Uterus (tissue), 3 donors: ENCODE measurements at regions not wholly inside any gene's neighbourhood (a gene's known extent, or its start where the extent isn't known, plus 50 kb on each side); places are given as distances from the start of the nearest gene placed in this dataset.
"Not testable (repeated sequence)": the region's sequence is repeated elsewhere in the genome, so short reads cannot be mapped to it uniquely, and the experiment has no call there.

Source experiments
- DNase-seq, 2 donors: peaks; one replicate each; pipeline ENCODE4 v3.0.0-alpha.2; 2019 to 2020
- H3K27ac ChIP-seq, 2 donors: fragments of 200-600 bp; sonication (generic); 1 replicate in 1 of 2; 2 replicates in 1 of 2; pipeline ENCODE4 v1.5.1; 2016 to 2018
- H3K27me3 ChIP-seq, 2 donors: fragments of 200-600 bp; sonication (generic); one replicate each; pipeline ENCODE4 v1.5.1; 2018 to 2019; ENCODE audit warnings: control low read depth in 1 of 2
- H3K36me3 ChIP-seq, 2 donors: fragments of 200-600 bp; sonication (generic); one replicate each; pipeline ENCODE4 v1.5.1; 2019; ENCODE audit warnings: control low read depth in 1 of 2
- H3K4me1 ChIP-seq, 2 donors: fragments of 200-600 bp; sonication (generic); one replicate each; pipeline ENCODE4 v1.5.1; 2018 to 2019; ENCODE audit warnings: control low read depth in 1 of 2
- H3K4me3 ChIP-seq, 2 donors: fragments of 200-600 bp; sonication (generic); 1 replicate in 1 of 2; 2 replicates in 1 of 2; pipeline ENCODE4 v1.5.1; 2018 to 2019; ENCODE audit warnings: mild to moderate bottlenecking in 1 of 2
- H3K9me3 ChIP-seq, 2 donors: fragments of 200-600 bp; sonication (generic); one replicate each; pipeline ENCODE4 v1.5.1; 2019; ENCODE audit warnings: control low read depth in 1 of 2
- POLR2A ChIP-seq, 2 donors: fragments of 450-650 bp; IDR thresholded peaks; one replicate each; pipeline ENCODE4 v1.6.1; 2016; ENCODE audit warnings: antibody characterized with exemption in 2 of 2, mild to moderate bottlenecking in 1 of 2, moderate library complexity in 1 of 2
- intact Hi-C: fragments of 100-400 bp; cut with DNase I; formaldehyde crosslinking; loops from one replicate; pipeline ENCODE4 v1.15.1; 2023; ENCODE audit warnings: low total_unique reads
- TF ChIP-seq, protein P1 (sequence below), 4 experiments: fragments of 200-600 bp in 2 of 4; fragments of 450-650 bp in 2 of 4; sonication (generic) in 2 of 4; IDR thresholded peaks; one replicate each; pipeline ENCODE4 v1.5.1; 2016 to 2019; ENCODE audit warnings: antibody characterized with exemption in 4 of 4, mild to moderate bottlenecking in 2 of 4, moderate library complexity in 1 of 4
- donor health status: DM: yes; HTN: yes; CAD: no.

DNA sequence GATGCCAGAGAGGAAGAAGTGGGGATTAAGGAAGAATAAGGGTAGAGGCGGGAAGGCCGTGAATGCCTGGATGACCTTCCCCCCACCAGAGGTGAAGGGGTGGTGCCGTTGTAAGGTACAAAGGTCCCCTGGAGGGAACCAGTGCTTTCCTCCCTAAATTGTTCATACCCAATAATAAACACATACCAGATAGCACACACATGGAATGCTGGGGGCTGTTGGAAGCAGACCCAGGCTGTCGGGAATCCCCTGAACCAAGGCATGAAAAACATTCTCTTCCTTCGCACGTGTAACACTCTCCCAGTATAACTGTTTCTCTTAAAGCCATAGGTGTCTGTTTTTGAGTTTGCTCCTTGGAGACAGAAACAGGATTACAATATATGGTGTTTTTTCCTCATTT, 107.1 kb upstream of the CTAGE1 start:
- no peak overlapping the region for H3K4me3 ChIP-seq
- no peak for DNase-seq
- H3K36me3 ChIP-seq, result no peaks in the 10 kb centered on the region
- TF ChIP-seq, protein P1, sequence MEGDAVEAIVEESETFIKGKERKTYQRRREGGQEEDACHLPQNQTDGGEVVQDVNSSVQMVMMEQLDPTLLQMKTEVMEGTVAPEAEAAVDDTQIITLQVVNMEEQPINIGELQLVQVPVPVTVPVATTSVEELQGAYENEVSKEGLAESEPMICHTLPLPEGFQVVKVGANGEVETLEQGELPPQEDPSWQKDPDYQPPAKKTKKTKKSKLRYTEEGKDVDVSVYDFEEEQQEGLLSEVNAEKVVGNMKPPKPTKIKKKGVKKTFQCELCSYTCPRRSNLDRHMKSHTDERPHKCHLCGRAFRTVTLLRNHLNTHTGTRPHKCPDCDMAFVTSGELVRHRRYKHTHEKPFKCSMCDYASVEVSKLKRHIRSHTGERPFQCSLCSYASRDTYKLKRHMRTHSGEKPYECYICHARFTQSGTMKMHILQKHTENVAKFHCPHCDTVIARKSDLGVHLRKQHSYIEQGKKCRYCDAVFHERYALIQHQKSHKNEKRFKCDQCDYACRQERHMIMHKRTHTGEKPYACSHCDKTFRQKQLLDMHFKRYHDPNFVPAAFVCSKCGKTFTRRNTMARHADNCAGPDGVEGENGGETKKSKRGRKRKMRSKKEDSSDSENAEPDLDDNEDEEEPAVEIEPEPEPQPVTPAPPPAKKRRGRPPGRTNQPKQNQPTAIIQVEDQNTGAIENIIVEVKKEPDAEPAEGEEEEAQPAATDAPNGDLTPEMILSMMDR (IDR thresholded peaks at IDR 0.05), result no peak
- no peak for TF ChIP-seq POLR2A (IDR thresholded peaks at IDR 0.05)
- H3K4me1 ChIP-seq, result no peaks in the 10 kb centered on the region
- intact Hi-C loops, result no loop called here
- H3K27me3 ChIP-seq, result no peaks in the 10 kb centered on the region
- H3K27ac ChIP-seq, result no peak overlapping the region
- H3K9me3 ChIP-seq, result no peaks in the 10 kb centered on the region

DNA sequence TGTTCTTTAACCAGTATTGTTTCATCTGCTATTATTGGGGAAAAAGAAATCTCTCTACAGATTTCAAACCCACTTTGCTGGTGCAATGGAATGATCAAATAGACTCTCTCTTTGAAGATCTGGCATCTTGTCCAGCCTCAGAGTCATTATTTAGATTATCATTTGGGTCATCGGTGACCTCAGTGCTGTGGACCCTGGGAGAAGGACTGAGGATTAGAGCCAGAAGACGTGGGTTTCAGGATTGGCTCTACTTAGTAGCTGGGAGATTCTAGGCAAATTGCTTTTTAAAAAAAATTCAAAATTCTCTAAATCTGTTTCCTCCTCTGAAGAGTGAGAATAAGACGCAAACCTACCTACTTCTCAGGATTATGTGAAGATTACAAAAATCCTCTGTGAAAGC, 107.6 kb upstream of the CTAGE1 start:
- no peak for DNase-seq
- H3K9me3 ChIP-seq, result no peaks in the 10 kb centered on the region

DNA sequence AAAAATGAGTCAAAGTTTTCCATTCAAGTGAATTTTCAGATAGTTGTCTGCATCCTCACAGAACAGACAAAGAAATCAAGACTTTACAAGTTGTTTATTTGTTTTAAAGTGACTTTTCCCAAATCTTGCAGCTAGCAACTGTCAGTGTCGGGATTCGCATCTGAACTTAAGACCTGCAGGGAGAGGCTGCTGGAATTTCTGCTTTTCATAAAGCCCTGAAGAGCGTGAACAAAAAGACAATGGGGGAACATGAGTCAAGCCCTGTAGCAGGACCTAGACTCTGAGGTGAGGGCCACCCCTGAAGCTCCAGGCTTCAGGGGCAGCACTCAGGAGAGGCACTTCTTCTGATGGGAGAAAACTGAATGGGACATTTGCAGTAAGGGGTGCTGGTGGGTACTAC, 108.2 kb upstream of the CTAGE1 start:
- no peaks in the 10 kb centered on the region for H3K27me3 ChIP-seq
- TF ChIP-seq, protein P1 (IDR thresholded peaks at IDR 0.05), result no peak
- TF ChIP-seq POLR2A (IDR thresholded peaks at IDR 0.05), result no peak

More for the DNA sequence above, 107.6 kb upstream of the CTAGE1 start:
- intact Hi-C loops, result no loop called here
- no peaks in the 10 kb centered on the region for H3K36me3 ChIP-seq
- no peak for TF ChIP-seq POLR2A (IDR thresholded peaks at IDR 0.05)
- TF ChIP-seq, protein P1 (IDR thresholded peaks at IDR 0.05), result no peak
- H3K4me1 ChIP-seq, result no peaks in the 10 kb centered on the region
- H3K27ac ChIP-seq, result no peak overlapping the region
- H3K4me3 ChIP-seq, result no peak overlapping the region
- H3K27me3 ChIP-seq, result no peaks in the 10 kb centered on the region

DNA sequence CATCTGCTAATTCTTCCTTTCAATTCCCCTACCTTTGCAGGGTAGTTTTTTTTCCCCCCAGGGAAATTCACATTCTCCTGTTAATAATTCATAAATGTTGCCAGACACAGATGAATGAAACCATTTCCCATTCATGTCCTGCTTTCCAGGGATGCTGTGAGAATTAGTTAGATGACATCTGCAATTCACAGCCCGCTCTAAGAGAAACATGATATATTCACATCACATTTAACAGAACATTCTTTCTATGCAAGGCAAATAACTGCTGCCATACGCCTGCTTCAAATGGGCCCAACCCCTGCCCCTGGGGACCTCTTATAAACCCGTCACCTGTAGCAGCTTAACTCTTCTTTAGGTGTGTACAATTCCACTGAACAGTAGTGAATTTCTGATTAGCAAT, 110.6 kb upstream of the CTAGE1 start:
- Histone ChIP-seq H3K4me3 (no peak overlapping the region), H3K4me1 (no peaks in the 10 kb centered on the region), H3K36me3 (no peaks in the 10 kb centered on the region), H3K9me3 (no peaks in the 10 kb centered on the region), H3K27me3 (no peaks in the 10 kb centered on the region), H3K27ac (no peak overlapping the region)
- intact Hi-C loops, result no loop called here
- DNase-seq, result no peak
- TF ChIP-seq, protein P1 (IDR thresholded peaks at IDR 0.05), result no peak
- TF ChIP-seq POLR2A (IDR thresholded peaks at IDR 0.05), result no peak

More for the DNA sequence above, 108.2 kb upstream of the CTAGE1 start:
- no peak overlapping the region for H3K4me3 ChIP-seq
- intact Hi-C loops, result no loop called here
- no peaks in the 10 kb centered on the region for H3K4me1 ChIP-seq
- no peaks in the 10 kb centered on the region for H3K9me3 ChIP-seq
- no peak for DNase-seq
- no peaks in the 10 kb centered on the region for H3K36me3 ChIP-seq
- H3K27ac ChIP-seq, result no peak overlapping the region

DNA sequence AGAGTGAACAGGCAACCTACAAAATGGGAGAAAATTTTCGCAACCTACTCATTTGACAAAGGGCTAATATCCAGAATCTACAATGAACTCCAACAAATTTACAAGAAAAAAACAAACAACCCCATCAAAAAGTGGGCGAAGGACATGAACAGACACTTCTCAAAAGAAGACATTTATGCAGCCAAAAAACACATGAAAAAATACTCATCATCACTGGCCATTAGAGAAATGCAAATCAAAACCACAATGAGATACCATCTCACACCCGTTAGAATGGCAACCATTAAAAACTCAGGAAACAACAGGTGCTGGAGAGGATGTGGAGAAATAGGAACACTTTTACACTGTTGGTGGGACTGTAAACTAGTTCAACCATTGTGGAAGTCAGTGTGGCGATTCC, 117.0 kb upstream of the CTAGE1 start:
- H3K9me3 ChIP-seq, H3K36me3 ChIP-seq, H3K27ac ChIP-seq, DNase-seq, H3K27me3 ChIP-seq, H3K4me1 ChIP-seq, intact Hi-C loops, H3K4me3 ChIP-seq: not testable (repeated sequence)

DNA sequence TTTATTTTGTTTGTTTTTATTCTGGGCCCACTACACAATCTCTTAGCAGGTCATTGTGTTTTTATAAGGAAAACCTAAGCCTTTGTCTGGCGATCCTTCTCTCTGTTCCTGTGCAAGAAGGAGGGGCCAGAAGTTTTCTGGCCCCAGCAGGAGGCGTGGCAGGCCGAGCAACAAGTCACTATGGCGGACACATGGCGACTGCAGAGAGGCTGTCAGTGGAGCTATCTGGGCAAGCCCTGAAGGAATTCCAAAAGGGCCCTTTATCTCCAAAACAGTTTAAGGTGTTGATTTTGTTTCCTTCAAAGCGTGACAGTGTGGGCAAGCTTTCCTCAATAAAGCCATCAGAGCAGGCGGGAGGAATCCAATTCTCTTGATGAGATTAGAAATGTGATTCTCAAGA, 118.8 kb upstream of the CTAGE1 start:
- H3K9me3 ChIP-seq, result no peaks in the 10 kb centered on the region
- TF ChIP-seq, protein P1 (IDR thresholded peaks at IDR 0.05), result no peak
- no peak for TF ChIP-seq POLR2A (IDR thresholded peaks at IDR 0.05)
- H3K27me3 ChIP-seq, result no peaks in the 10 kb centered on the region
- DNase-seq, result no peak
- intact Hi-C loops, result no loop called here
- no peak overlapping the region for H3K4me3 ChIP-seq
- no peaks in the 10 kb centered on the region for H3K36me3 ChIP-seq
- H3K27ac ChIP-seq, result no peak overlapping the region
- H3K4me1 ChIP-seq, result no peaks in the 10 kb centered on the region
